HL-60 (cell line): ENCODE measurements at regions not wholly inside any gene's neighbourhood (a gene's known extent, or its start where the extent isn't known, plus 50 kb on each side); places are given as distances from the start of the nearest gene placed in this dataset.
"Not testable (repeated sequence)": the region's sequence is repeated elsewhere in the genome, so short reads cannot be mapped to it uniquely, and the experiment has no call there.

ENCODE experiments used
- DNase-seq, 2 experiments: peaks; one replicate each; pipeline ENCODE4 v3.0.0-alpha.2; 2010 to 2020; ENCODE audit warnings: low read depth in 1 of 2, low spot score in 1 of 2
- H3K27ac ChIP-seq: fragments of 250-450 bp; sonication (Bioruptor Pico); replicated peaks from 2 replicates; pipeline ENCODE4 v1.5.1; 2020; ENCODE audit warnings: mild to moderate bottlenecking, moderate library complexity
- H3K27me3 ChIP-seq: fragments of 250-450 bp; sonication (Bioruptor Pico); 2 replicates; pipeline ENCODE4 v1.5.1; 2021; ENCODE audit warnings: mild to moderate bottlenecking, moderate library complexity; ENCODE audit not compliant: insufficient read depth, poor library complexity, severe bottlenecking
- H3K4me3 ChIP-seq: replicated peaks from 2 replicates; pipeline ENCODE4 v1.5.1; 2011; ENCODE audit warnings: mild to moderate bottlenecking, control low read depth, low read length; ENCODE audit not compliant: insufficient read depth
- GABPA ChIP-seq: IDR thresholded peaks from 2 replicates; pipeline ENCODE4 v1.6.1; 2012; ENCODE audit warnings: low read depth
- POLR2AphosphoS5 ChIP-seq: IDR thresholded peaks from 2 replicates; pipeline ENCODE4 v1.6.1; 2012; ENCODE audit warnings: low read depth
- SPI1 ChIP-seq: IDR thresholded peaks from 2 replicates; pipeline ENCODE4 v1.6.1; 2012; ENCODE audit warnings: low read depth, mild to moderate bottlenecking, borderline replicate concordance
- TF ChIP-seq, protein P1 (sequence below): IDR thresholded peaks from one replicate; pipeline ENCODE4 v1.5.1; 2011; ENCODE audit warnings: low read length, control low read depth, inconsistent platforms; ENCODE audit not compliant: insufficient read depth
- TF ChIP-seq, protein P2 (sequence below): IDR thresholded peaks from 2 replicates; pipeline ENCODE4 v1.6.1; 2012; ENCODE audit warnings: low read depth; ENCODE audit not compliant: insufficient replicate concordance

DNA sequence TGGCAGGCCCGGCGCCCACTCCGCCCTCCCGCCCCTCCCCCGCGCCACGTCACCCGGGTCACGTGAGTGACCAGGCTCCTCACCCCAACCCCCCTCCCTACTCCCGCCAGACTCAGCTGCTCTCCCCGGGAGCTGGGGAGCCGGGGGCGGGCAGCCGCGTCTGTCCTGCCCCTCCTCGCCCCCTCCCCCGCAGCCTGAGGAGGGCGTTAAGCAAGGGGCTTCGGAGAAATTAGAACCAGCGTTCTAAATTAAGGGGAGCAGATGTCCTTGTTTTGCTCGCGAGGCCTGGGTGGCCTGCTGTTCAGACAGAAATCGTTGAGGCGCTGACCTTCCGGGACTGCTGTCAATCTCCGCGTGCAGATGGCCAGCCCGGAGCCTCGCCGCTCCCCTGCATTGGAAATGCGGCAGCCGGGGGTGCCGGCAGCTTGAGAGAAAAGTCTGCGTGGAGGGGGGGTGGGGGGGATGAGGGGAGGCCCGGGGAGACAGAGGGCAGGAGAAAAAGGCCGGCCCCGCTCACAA is 102.2 kb upstream of the ZNF438 start:
- TF ChIP-seq POLR2AphosphoS5 (no peak), SPI1 (no peak), GABPA (no peak)
- TF ChIP-seq, protein P1, sequence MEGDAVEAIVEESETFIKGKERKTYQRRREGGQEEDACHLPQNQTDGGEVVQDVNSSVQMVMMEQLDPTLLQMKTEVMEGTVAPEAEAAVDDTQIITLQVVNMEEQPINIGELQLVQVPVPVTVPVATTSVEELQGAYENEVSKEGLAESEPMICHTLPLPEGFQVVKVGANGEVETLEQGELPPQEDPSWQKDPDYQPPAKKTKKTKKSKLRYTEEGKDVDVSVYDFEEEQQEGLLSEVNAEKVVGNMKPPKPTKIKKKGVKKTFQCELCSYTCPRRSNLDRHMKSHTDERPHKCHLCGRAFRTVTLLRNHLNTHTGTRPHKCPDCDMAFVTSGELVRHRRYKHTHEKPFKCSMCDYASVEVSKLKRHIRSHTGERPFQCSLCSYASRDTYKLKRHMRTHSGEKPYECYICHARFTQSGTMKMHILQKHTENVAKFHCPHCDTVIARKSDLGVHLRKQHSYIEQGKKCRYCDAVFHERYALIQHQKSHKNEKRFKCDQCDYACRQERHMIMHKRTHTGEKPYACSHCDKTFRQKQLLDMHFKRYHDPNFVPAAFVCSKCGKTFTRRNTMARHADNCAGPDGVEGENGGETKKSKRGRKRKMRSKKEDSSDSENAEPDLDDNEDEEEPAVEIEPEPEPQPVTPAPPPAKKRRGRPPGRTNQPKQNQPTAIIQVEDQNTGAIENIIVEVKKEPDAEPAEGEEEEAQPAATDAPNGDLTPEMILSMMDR, result no peak
- TF ChIP-seq, protein P2, sequence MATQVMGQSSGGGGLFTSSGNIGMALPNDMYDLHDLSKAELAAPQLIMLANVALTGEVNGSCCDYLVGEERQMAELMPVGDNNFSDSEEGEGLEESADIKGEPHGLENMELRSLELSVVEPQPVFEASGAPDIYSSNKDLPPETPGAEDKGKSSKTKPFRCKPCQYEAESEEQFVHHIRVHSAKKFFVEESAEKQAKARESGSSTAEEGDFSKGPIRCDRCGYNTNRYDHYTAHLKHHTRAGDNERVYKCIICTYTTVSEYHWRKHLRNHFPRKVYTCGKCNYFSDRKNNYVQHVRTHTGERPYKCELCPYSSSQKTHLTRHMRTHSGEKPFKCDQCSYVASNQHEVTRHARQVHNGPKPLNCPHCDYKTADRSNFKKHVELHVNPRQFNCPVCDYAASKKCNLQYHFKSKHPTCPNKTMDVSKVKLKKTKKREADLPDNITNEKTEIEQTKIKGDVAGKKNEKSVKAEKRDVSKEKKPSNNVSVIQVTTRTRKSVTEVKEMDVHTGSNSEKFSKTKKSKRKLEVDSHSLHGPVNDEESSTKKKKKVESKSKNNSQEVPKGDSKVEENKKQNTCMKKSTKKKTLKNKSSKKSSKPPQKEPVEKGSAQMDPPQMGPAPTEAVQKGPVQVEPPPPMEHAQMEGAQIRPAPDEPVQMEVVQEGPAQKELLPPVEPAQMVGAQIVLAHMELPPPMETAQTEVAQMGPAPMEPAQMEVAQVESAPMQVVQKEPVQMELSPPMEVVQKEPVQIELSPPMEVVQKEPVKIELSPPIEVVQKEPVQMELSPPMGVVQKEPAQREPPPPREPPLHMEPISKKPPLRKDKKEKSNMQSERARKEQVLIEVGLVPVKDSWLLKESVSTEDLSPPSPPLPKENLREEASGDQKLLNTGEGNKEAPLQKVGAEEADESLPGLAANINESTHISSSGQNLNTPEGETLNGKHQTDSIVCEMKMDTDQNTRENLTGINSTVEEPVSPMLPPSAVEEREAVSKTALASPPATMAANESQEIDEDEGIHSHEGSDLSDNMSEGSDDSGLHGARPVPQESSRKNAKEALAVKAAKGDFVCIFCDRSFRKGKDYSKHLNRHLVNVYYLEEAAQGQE, result no peak
- DNase-seq, result peak; percentile 18 to 27
- Histone ChIP-seq H3K27me3 (no peaks in the 10 kb centered on the region), H3K4me3 (peak overlapping the region; percentile 32), H3K27ac (no peak overlapping the region)

DNA sequence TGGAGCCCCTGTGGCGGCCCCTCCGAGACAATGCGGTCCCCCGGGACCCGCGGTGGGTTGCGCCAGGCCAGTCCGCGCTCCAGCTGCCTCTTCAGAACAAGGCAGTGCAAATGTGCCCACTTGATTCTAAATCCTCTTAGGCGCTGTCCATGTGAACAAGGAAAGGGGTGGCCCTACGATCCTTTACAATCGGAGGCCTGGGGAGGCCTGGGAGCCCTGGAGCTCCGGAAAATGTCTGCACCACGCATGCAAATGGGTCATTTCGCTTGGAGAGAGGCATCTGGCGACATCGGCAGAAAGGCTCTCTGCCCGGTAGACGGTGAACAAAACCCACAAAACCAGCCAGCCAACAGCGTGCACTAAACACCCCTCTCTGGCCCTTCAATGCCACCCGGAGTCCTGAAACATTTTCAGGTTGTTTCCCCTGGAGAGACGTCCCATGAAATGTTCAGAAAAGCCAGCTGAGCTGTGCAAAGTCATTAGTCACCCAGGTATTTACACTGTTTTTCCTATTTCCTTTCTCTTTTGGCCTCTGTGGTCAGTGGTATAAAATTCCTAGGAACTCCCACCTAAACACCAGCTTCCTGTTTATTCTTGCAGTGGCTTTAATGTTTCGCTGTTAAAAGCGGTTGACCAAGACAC is 102.8 kb upstream of the ZNF438 start:
- DNase-seq, result no peak
- no peak overlapping the region for H3K27ac ChIP-seq
- no peaks in the 10 kb centered on the region for H3K27me3 ChIP-seq
- H3K4me3 ChIP-seq, result no peak overlapping the region
- TF ChIP-seq SPI1 (no peak), GABPA (no peak)
- TF ChIP-seq, protein P1, result no peak

DNA sequence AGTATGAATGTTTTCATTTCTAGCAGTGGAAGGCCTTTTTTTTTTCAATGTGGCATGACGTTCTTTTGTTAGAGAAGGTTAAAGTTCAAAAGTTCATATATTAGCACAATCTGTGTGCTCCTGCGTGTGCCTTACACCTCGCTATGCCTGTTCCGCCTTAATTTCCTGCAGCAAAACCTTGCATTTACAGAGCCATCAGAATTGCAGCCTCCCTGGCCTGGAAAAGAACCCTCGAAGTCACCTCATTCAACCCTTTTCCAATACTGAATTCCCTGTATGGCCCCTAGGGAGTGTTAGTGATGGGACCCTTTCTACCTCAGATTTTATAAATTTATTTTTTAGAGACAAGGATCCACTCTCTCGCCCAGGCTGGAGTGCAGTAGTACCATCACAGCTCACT is 103.5 kb upstream of the ZNF438 start:
- DNase-seq, result no peak
- Histone ChIP-seq H3K27me3 (no peaks in the 10 kb centered on the region), H3K27ac (no peak overlapping the region), H3K4me3 (no peak overlapping the region)
- TF ChIP-seq, protein P2, result no peak
- TF ChIP-seq, protein P1, result no peak
- no peak for TF ChIP-seq GABPA
- no peak for TF ChIP-seq SPI1
- no peak for TF ChIP-seq POLR2AphosphoS5

DNA sequence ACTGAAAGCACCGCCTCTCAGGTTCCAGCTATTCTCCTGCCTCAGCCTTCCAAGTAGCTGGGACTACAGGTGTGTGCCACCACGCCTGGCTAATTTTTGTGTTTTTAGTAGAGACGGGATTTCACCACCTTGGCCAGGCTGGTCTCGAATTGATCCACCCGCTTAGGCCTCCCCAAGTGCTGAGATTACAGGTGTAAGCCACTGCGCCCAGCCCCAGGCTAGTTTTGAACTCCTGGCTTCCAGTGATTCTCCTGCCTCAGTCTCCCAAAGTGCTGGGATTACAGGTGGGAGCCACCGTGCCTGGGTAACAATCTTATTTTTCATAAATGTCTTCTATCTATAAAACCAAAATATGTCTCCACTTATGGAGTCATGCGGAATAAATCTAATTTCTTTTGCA is 104.1 kb upstream of the ZNF438 start:
- not testable (repeated sequence) for H3K27ac ChIP-seq, DNase-seq, H3K27me3 ChIP-seq, H3K4me3 ChIP-seq
